Osteoblast (primary cell): ENCODE measurements at regions not wholly inside any gene's neighbourhood (a gene's known extent, or its start where the extent isn't known, plus 50 kb on each side); places are given as distances from the start of the nearest gene placed in this dataset.

Experiments
- DNase-seq: peaks from one replicate; pipeline ENCODE4 v3.0.0; 2011; ENCODE audit warnings: low spot score, mixed read lengths; ENCODE audit not compliant: insufficient read length; ENCODE audit errors: missing footprints
- H2AFZ ChIP-seq: 2 replicates; pipeline ENCODE4 v1.6.0; 2011; ENCODE audit warnings: mild to moderate bottlenecking, low read length
- H3K27ac ChIP-seq: 2 replicates; pipeline ENCODE4 v1.5.1; 2011; ENCODE audit warnings: mild to moderate bottlenecking, low read depth, low read length, moderate library complexity
- H3K27me3 ChIP-seq: 2 replicates; pipeline ENCODE4 v1.6.0; 2012; ENCODE audit warnings: mild to moderate bottlenecking, control low read depth, inconsistent platforms, low read length, moderate library complexity; ENCODE audit not compliant: insufficient read depth
- H3K36me3 ChIP-seq: 2 replicates; pipeline ENCODE4 v1.5.1; 2011; ENCODE audit warnings: mild to moderate bottlenecking, low read length, control low read depth, moderate library complexity; ENCODE audit not compliant: insufficient read depth
- H3K4me1 ChIP-seq: 2 replicates; pipeline ENCODE4 v1.5.1; 2011; ENCODE audit warnings: mild to moderate bottlenecking, low read length, control low read depth, moderate library complexity; ENCODE audit not compliant: insufficient read depth
- H3K4me2 ChIP-seq: 2 replicates; pipeline ENCODE4 v1.6.0; 2011; ENCODE audit warnings: mild to moderate bottlenecking, low read length; ENCODE audit not compliant: insufficient read depth
- H3K4me3 ChIP-seq: fragments of 200-600 bp; sonication (generic); 3 replicates; pipeline ENCODE4 v1.5.1; 2012; ENCODE audit warnings: mild to moderate bottlenecking, low read length, inconsistent platforms; ENCODE audit not compliant: insufficient read depth
- H3K79me2 ChIP-seq: 2 replicates; pipeline ENCODE4 v1.6.0; 2012; ENCODE audit warnings: mild to moderate bottlenecking, low read length, control low read depth, inconsistent platforms; ENCODE audit not compliant: insufficient read depth
- H3K9me3 ChIP-seq: 2 replicates; pipeline ENCODE4 v1.5.1; 2011; ENCODE audit warnings: low read depth, low read length, control low read depth
- H4K20me1 ChIP-seq: 2 replicates; pipeline ENCODE4 v1.6.0; 2012; ENCODE audit warnings: mild to moderate bottlenecking, low read length, control low read depth; ENCODE audit not compliant: insufficient read depth
- CTCF ChIP-seq: IDR thresholded peaks from 2 replicates; pipeline ENCODE4 v1.5.1; 2011; ENCODE audit warnings: mild to moderate bottlenecking, low read depth, low read length, moderate library complexity; ENCODE audit errors: extremely low read depth

- H2AFZ ChIP-seq, result no peak overlapping the region
- H3K79me2 ChIP-seq, result no peaks in the 10 kb centered on the region
- no peaks in the 10 kb centered on the region for H3K9me3 ChIP-seq
- no peak overlapping the region for H3K4me3 ChIP-seq
- H3K36me3 ChIP-seq, result no peaks in the 10 kb centered on the region
- no peak for DNase-seq
- TF ChIP-seq CTCF, result no peak
- no peak overlapping the region for H3K4me2 ChIP-seq
- no peaks in the 10 kb centered on the region for H4K20me1 ChIP-seq
- no peaks in the 10 kb centered on the region for H3K4me1 ChIP-seq
- H3K27ac ChIP-seq, result no peak overlapping the region
- no peaks in the 10 kb centered on the region for H3K27me3 ChIP-seq
Observed at GRCh38 chr3:64922213-64922612, 234.4 kb upstream of the ADAMTS9 start.

GRCh38 chr3:64921281-64922065 is 233.7 kb upstream of the ADAMTS9 start:
- H3K36me3 ChIP-seq, result no peaks in the 10 kb centered on the region
- H2AFZ ChIP-seq, result no peak overlapping the region
- TF ChIP-seq CTCF, result no peak
- H3K9me3 ChIP-seq, result no peaks in the 10 kb centered on the region
- H3K4me2 ChIP-seq, result no peak overlapping the region
- H4K20me1 ChIP-seq, result no peaks in the 10 kb centered on the region
- H3K79me2 ChIP-seq, result no peaks in the 10 kb centered on the region
- H3K4me1 ChIP-seq, result no peaks in the 10 kb centered on the region
- H3K27ac ChIP-seq, result no peak overlapping the region
- H3K4me3 ChIP-seq, result no peak overlapping the region
- DNase-seq, result no peak
- H3K27me3 ChIP-seq, result no peaks in the 10 kb centered on the region

GRCh38 chr3:64919934-64920333 is 232.1 kb upstream of the ADAMTS9 start:
- H3K79me2 ChIP-seq, result no peaks in the 10 kb centered on the region
- no peak for DNase-seq
- H4K20me1 ChIP-seq, result no peaks in the 10 kb centered on the region
- H3K9me3 ChIP-seq, result no peaks in the 10 kb centered on the region
- H3K27ac ChIP-seq, result no peak overlapping the region
- H3K4me3 ChIP-seq, result no peak overlapping the region
- H3K36me3 ChIP-seq, result no peaks in the 10 kb centered on the region
- no peak overlapping the region for H3K4me2 ChIP-seq
- no peak for TF ChIP-seq CTCF
- H3K27me3 ChIP-seq, result no peaks in the 10 kb centered on the region
- H2AFZ ChIP-seq, result no peak overlapping the region
- no peaks in the 10 kb centered on the region for H3K4me1 ChIP-seq

- TF ChIP-seq CTCF, result no peak
- no peaks in the 10 kb centered on the region for H4K20me1 ChIP-seq
- no peak for DNase-seq
- no peaks in the 10 kb centered on the region for H3K4me1 ChIP-seq
- no peaks in the 10 kb centered on the region for H3K36me3 ChIP-seq
- H3K9me3 ChIP-seq, result no peaks in the 10 kb centered on the region
- no peak overlapping the region for H2AFZ ChIP-seq
- no peak overlapping the region for H3K4me3 ChIP-seq
- H3K27me3 ChIP-seq, result no peaks in the 10 kb centered on the region
- no peak overlapping the region for H3K4me2 ChIP-seq
- no peaks in the 10 kb centered on the region for H3K79me2 ChIP-seq
- H3K27ac ChIP-seq, result no peak overlapping the region
Observed at GRCh38 chr3:64918989-64919388, 231.2 kb upstream of the ADAMTS9 start.
